Stimulated activated CD4-positive, alpha-beta T cell treated with anti-CD3 and anti-CD28 coated beads, Interleukin-1b, Interleukin-23, amount 100 ng/mL, for 4 hours (primary cell): ENCODE measurements at regions not wholly inside any gene's neighbourhood (a gene's known extent, or its start where the extent isn't known, plus 50 kb on each side); places are given as distances from the start of the nearest gene placed in this dataset.
"Not testable (repeated sequence)": the region's sequence is repeated elsewhere in the genome, so short reads cannot be mapped to it uniquely, and the experiment has no call there.

ENCODE experiments used
- DNase-seq, 2 donors: peaks; one replicate each; pipeline ENCODE4 v3.0.0-alpha.2; 2020; ENCODE audit warnings: low read depth in 2 of 2

- no peak for DNase-seq
These were observed 401.2 kb upstream of the NECTIN3 start for GRCh38 chr3:110670407-110670806.

GRCh38 chr3:110677506-110677905, 394.1 kb upstream of the NECTIN3 start:
- no peak for DNase-seq

- no peak for DNase-seq
These were observed 392.3 kb upstream of the NECTIN3 start for GRCh38 chr3:110679285-110679684.

GRCh38 chr3:110680450-110680849, 391.2 kb upstream of the NECTIN3 start:
- DNase-seq: no peak

GRCh38 chr3:110684466-110684865, 387.1 kb upstream of the NECTIN3 start:
- no peak for DNase-seq

GRCh38 chr3:110685630-110686029, 386.0 kb upstream of the NECTIN3 start:
- no peak for DNase-seq

GRCh38 chr3:110686701-110687100, 384.9 kb upstream of the NECTIN3 start:
- no peak for DNase-seq

- DNase-seq: no peak
These were observed 384.5 kb upstream of the NECTIN3 start for GRCh38 chr3:110687138-110687537.

GRCh38 chr3:110697961-110698360, 373.7 kb upstream of the NECTIN3 start:
- DNase-seq: no peak

GRCh38 chr3:110704332-110704731, 367.3 kb upstream of the NECTIN3 start:
- DNase-seq: not testable (repeated sequence)

- DNase-seq: no peak
These were observed 363.5 kb upstream of the NECTIN3 start for GRCh38 chr3:110708156-110708555.

- no peak for DNase-seq
These were observed 361.5 kb upstream of the NECTIN3 start for GRCh38 chr3:110710156-110710555.

GRCh38 chr3:110710603-110711002, 361.0 kb upstream of the NECTIN3 start:
- no peak for DNase-seq

- no peak for DNase-seq
These were observed 360.3 kb upstream of the NECTIN3 start for GRCh38 chr3:110711130-110711832.

- no peak for DNase-seq
These were observed 359.6 kb upstream of the NECTIN3 start for GRCh38 chr3:110711851-110712516.

GRCh38 chr3:110727056-110727455, 344.6 kb upstream of the NECTIN3 start:
- no peak for DNase-seq

- DNase-seq: no peak
These were observed 340.5 kb upstream of the NECTIN3 start for GRCh38 chr3:110731148-110731547.

GRCh38 chr3:110732420-110732819, 339.2 kb upstream of the NECTIN3 start:
- DNase-seq: no peak

GRCh38 chr3:110733045-110733444, 338.6 kb upstream of the NECTIN3 start:
- DNase-seq: no peak

GRCh38 chr3:110734524-110734923, 337.1 kb upstream of the NECTIN3 start:
- DNase-seq: no peak

- DNase-seq: no peak
These were observed 335.3 kb upstream of the NECTIN3 start for GRCh38 chr3:110736332-110736731.

GRCh38 chr3:110738531-110738930, 333.1 kb upstream of the NECTIN3 start:
- DNase-seq: no peak

GRCh38 chr3:110741891-110742290, 329.7 kb upstream of the NECTIN3 start:
- no peak for DNase-seq

- DNase-seq: no peak
These were observed 328.4 kb upstream of the NECTIN3 start for GRCh38 chr3:110743202-110743601.
